ENCODE measurements at regions not wholly inside any gene's neighbourhood (a gene's known extent, or its start where the extent isn't known, plus 50 kb on each side); places are given as distances from the start of the nearest gene placed in this dataset.

GRCh38 chr9:115650768-115651167 lies 502.8 kb upstream of the PAPPA start:
- Histone ChIP-seq H3K9me3 (no peaks in the 10 kb centered on the region), H3K36me3 (no peaks in the 10 kb centered on the region), H3K4me3 (no peak overlapping the region), H3K27ac (peak overlapping the region; percentile 49 to 59), H3K27me3 (no peaks in the 10 kb centered on the region), H3K4me1 (no peaks in the 10 kb centered on the region)
- DNase-seq = no peak
- TF ChIP-seq CTCF (IDR thresholded peaks at IDR 0.05) (no peak), POLR2A (IDR thresholded peaks at IDR 0.05) (no peak)
- intact Hi-C loops (cut with DNase I; ENCODE audit: low total_unique reads) = no loop called here

GRCh38 chr9:115651461-115651860 lies 502.1 kb upstream of the PAPPA start:
- no peaks in the 10 kb centered on the region for H3K36me3 ChIP-seq
- no peaks in the 10 kb centered on the region for H3K27me3 ChIP-seq
- peak overlapping the region; percentile 49 to 59 for H3K27ac ChIP-seq
- DNase-seq = no peak
- H3K9me3 ChIP-seq = no peaks in the 10 kb centered on the region
- intact Hi-C loops (cut with DNase I; ENCODE audit: low total_unique reads) = no loop called here
- TF ChIP-seq CTCF (IDR thresholded peaks at IDR 0.05) (no peak), POLR2A (IDR thresholded peaks at IDR 0.05) (no peak)
- H3K4me1 ChIP-seq = no peaks in the 10 kb centered on the region
- H3K4me3 ChIP-seq = no peak overlapping the region

- intact Hi-C loops (cut with DNase I; ENCODE audit: low total_unique reads) = no loop called here
- no peak overlapping the region for H3K4me3 ChIP-seq
- DNase-seq = no peak
- H3K9me3 ChIP-seq = no peaks in the 10 kb centered on the region
- TF ChIP-seq POLR2A (IDR thresholded peaks at IDR 0.05) (no peak), CTCF (IDR thresholded peaks at IDR 0.05) (no peak)
- no peaks in the 10 kb centered on the region for H3K27me3 ChIP-seq
- H3K4me1 ChIP-seq = no peaks in the 10 kb centered on the region
- no peaks in the 10 kb centered on the region for H3K36me3 ChIP-seq
- no peak overlapping the region for H3K27ac ChIP-seq
Observed at GRCh38 chr9:115653171-115653606, 500.4 kb upstream of the PAPPA start.

- DNase-seq = no peak
- H3K27ac ChIP-seq = no peak overlapping the region
- intact Hi-C loops (cut with DNase I; ENCODE audit: low total_unique reads) = no loop called here
- H3K9me3 ChIP-seq = no peaks in the 10 kb centered on the region
- no peaks in the 10 kb centered on the region for H3K4me1 ChIP-seq
- TF ChIP-seq POLR2A (IDR thresholded peaks at IDR 0.05) = no peak
- no peak for TF ChIP-seq CTCF (IDR thresholded peaks at IDR 0.05)
- no peaks in the 10 kb centered on the region for H3K27me3 ChIP-seq
- H3K36me3 ChIP-seq = no peaks in the 10 kb centered on the region
- H3K4me3 ChIP-seq = no peak overlapping the region
Observed at GRCh38 chr9:115657695-115658094, 495.9 kb upstream of the PAPPA start.

- Histone ChIP-seq H3K36me3 (no peaks in the 10 kb centered on the region), H3K4me3 (no peak overlapping the region), H3K27me3 (no peaks in the 10 kb centered on the region), H3K27ac (no peak overlapping the region), H3K4me1 (no peaks in the 10 kb centered on the region), H3K9me3 (no peaks in the 10 kb centered on the region)
- TF ChIP-seq CTCF (IDR thresholded peaks at IDR 0.05) (no peak), POLR2A (IDR thresholded peaks at IDR 0.05) (no peak)
- DNase-seq = no peak
- intact Hi-C loops (cut with DNase I; ENCODE audit: low total_unique reads) = no loop called here
Observed at GRCh38 chr9:115665519-115665918, 488.1 kb upstream of the PAPPA start.
